Neural progenitor cell (in vitro differentiated cells): ENCODE measurements at regions not wholly inside any gene's neighbourhood (a gene's known extent, or its start where the extent isn't known, plus 50 kb on each side); places are given as distances from the start of the nearest gene placed in this dataset.

Experiments used
- EZH2 ChIP-seq: fragments of 200-600 bp; sonication (generic); IDR thresholded peaks from 2 replicates; pipeline ENCODE4 v1.6.1; 2017; ENCODE audit warnings: antibody characterized with exemption, mild to moderate bottlenecking, moderate library complexity
- EZH2phosphoT487 ChIP-seq: fragments of 200-600 bp; sonication (generic); IDR thresholded peaks from 2 replicates; pipeline ENCODE4 v1.6.1; 2017; ENCODE audit warnings: antibody characterized with exemption
- TF ChIP-seq, protein P1 (sequence below): fragments of 200-600 bp; sonication (generic); IDR thresholded peaks from 2 replicates; pipeline ENCODE4 v1.5.1; 2017; ENCODE audit warnings: antibody characterized with exemption, mild to moderate bottlenecking

DNA sequence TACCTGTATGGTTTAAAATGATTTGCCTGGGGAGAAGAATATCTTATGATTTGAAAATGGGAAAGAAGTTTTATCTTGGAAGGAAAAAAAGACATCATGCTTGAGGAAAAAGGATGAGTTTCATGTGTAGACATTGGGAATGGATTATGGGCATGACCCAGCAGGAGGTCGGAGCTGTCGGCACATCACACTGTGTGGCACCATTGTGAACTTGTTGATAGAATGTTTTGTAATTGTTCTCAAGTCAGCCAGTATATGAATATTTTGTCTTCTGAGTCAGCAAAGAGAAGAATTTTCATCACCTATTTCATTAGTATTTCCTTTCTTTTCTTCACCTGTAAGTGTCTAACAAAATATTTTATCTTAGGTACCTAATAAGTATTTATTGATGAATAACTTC is 60.0 kb upstream of the HMGA2 start:
- TF ChIP-seq, protein P1, sequence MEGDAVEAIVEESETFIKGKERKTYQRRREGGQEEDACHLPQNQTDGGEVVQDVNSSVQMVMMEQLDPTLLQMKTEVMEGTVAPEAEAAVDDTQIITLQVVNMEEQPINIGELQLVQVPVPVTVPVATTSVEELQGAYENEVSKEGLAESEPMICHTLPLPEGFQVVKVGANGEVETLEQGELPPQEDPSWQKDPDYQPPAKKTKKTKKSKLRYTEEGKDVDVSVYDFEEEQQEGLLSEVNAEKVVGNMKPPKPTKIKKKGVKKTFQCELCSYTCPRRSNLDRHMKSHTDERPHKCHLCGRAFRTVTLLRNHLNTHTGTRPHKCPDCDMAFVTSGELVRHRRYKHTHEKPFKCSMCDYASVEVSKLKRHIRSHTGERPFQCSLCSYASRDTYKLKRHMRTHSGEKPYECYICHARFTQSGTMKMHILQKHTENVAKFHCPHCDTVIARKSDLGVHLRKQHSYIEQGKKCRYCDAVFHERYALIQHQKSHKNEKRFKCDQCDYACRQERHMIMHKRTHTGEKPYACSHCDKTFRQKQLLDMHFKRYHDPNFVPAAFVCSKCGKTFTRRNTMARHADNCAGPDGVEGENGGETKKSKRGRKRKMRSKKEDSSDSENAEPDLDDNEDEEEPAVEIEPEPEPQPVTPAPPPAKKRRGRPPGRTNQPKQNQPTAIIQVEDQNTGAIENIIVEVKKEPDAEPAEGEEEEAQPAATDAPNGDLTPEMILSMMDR, result no peak
- TF ChIP-seq EZH2phosphoT487, result no peak
- no peak for TF ChIP-seq EZH2
